Endothelial cell (in vitro differentiated cells): ENCODE measurements at regions not wholly inside any gene's neighbourhood (a gene's known extent, or its start where the extent isn't known, plus 50 kb on each side); places are given as distances from the start of the nearest gene placed in this dataset.

Experiments
- DNase-seq: peaks from one replicate; pipeline ENCODE4 v3.0.0; 2021; ENCODE audit warnings: low spot score
- H3K27ac Mint-ChIP-seq: one replicate; pipeline ENCODE4 v1.8.0; 2021; ENCODE audit warnings: mixed read lengths, inconsistent platforms; ENCODE audit not compliant: unreplicated experiment
- H3K27me3 Mint-ChIP-seq: one replicate; pipeline ENCODE4 v1.8.0; 2021; ENCODE audit warnings: mild to moderate bottlenecking, moderate library complexity, mixed read lengths, inconsistent platforms; ENCODE audit not compliant: unreplicated experiment
- H3K36me3 Mint-ChIP-seq: one replicate; pipeline ENCODE4 v1.8.0; 2021; ENCODE audit warnings: mild to moderate bottlenecking, low read depth, mixed read lengths, inconsistent platforms; ENCODE audit not compliant: unreplicated experiment
- H3K4me1 Mint-ChIP-seq: one replicate; pipeline ENCODE4 v1.8.0; 2021; ENCODE audit warnings: mild to moderate bottlenecking, mixed read lengths, inconsistent platforms; ENCODE audit not compliant: unreplicated experiment
- H3K4me3 Mint-ChIP-seq: one replicate; pipeline ENCODE4 v1.8.0; 2021; ENCODE audit warnings: mild to moderate bottlenecking, mixed read lengths, inconsistent platforms; ENCODE audit not compliant: unreplicated experiment
- H3K9me3 Mint-ChIP-seq: one replicate; pipeline ENCODE4 v1.8.0; 2021; ENCODE audit warnings: mixed read lengths, inconsistent platforms; ENCODE audit not compliant: unreplicated experiment
- TF ChIP-seq, protein P1 (sequence below): fragments of 200-600 bp; sonication (generic); IDR thresholded peaks from one replicate; pipeline ENCODE4 v1.5.0; 2021; ENCODE audit warnings: antibody characterized with exemption; ENCODE audit not compliant: unreplicated experiment

DNA sequence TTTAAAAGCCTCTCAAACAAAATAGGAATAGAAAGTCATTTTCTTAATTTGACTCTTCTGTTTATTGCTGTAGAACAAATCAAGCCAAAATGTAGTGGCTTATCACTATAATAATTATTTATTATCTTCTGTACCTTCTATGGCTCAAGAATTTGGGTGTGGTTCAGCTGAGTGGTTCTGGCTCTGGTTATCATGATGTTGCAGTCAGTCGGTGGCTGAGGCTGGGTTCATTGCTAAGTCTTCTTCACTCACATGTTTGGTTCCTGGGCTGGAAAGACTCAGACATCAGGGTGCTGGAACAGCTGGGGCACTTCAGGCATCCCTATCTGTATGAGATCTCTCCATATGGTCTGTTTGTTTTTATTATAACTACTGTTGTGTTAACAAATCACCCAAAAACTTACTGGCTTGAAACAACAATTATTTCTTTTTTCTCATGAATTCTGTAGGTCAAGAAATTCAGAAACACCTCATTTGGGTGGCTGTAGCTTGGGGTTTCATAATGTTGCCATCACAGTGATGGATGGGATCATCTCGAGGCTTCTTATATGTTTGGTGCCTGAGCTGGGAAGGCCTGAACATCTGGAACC, 165.5 kb upstream of the FOXN2 start:
- H3K27me3 Mint-ChIP-seq: no peaks in the 10 kb centered on the region
- no peaks in the 10 kb centered on the region for H3K9me3 Mint-ChIP-seq
- H3K27ac Mint-ChIP-seq: no peak overlapping the region
- no peak for DNase-seq
- H3K4me3 Mint-ChIP-seq: no peak overlapping the region
- H3K4me1 Mint-ChIP-seq: no peaks in the 10 kb centered on the region
- TF ChIP-seq, protein P1, sequence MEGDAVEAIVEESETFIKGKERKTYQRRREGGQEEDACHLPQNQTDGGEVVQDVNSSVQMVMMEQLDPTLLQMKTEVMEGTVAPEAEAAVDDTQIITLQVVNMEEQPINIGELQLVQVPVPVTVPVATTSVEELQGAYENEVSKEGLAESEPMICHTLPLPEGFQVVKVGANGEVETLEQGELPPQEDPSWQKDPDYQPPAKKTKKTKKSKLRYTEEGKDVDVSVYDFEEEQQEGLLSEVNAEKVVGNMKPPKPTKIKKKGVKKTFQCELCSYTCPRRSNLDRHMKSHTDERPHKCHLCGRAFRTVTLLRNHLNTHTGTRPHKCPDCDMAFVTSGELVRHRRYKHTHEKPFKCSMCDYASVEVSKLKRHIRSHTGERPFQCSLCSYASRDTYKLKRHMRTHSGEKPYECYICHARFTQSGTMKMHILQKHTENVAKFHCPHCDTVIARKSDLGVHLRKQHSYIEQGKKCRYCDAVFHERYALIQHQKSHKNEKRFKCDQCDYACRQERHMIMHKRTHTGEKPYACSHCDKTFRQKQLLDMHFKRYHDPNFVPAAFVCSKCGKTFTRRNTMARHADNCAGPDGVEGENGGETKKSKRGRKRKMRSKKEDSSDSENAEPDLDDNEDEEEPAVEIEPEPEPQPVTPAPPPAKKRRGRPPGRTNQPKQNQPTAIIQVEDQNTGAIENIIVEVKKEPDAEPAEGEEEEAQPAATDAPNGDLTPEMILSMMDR: no peak
- H3K36me3 Mint-ChIP-seq: no peaks in the 10 kb centered on the region

DNA sequence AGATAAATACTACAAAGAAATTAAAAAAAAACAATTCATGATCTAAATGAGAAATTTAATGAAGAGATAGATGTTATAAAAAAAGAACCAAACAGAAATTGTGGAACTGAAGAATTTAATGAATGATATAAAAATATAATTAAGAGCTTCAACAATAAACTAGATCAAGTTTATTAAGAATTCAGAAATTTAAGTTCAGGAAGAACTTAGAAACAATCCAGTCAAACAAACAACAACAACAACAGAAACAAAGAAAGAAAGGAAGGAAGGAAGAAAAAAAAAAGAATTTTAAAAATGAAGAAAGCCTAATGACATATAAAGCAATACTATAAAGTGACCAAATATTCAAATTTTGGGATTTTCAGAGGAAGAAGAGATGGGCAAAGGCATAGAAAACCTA, 157.3 kb upstream of the FOXN2 start:
- Mint-ChIP-seq H3K36me3 (no peaks in the 10 kb centered on the region), H3K4me1 (no peaks in the 10 kb centered on the region), H3K27me3 (peaks cover 5% of the 10 kb centered on the region), H3K4me3 (no peak overlapping the region), H3K27ac (no peak overlapping the region), H3K9me3 (no peaks in the 10 kb centered on the region)
- TF ChIP-seq, protein P1: no peak
- DNase-seq: no peak

DNA sequence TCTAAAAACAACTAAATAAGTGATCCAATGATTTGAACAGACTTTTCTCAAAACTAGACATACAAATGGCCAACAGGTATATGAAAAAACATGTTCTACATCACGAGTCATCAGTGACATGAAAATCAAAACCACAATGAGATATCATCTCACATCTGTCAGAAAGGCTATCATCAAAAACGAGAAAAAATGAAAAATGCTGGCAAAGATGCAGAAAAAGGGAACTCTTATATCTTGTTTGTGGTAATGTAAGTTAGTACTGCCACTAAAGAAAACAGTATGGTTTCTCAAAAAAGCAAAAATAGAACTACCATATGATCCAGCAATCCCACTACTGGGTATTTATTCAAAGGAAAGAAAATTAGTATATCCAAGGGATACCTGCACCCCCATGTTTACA, 152.9 kb upstream of the FOXN2 start:
- TF ChIP-seq, protein P1: no peak
- no peak overlapping the region for H3K4me3 Mint-ChIP-seq
- no peak for DNase-seq
- H3K36me3 Mint-ChIP-seq: no peaks in the 10 kb centered on the region
- no peak overlapping the region for H3K27ac Mint-ChIP-seq
- no peaks in the 10 kb centered on the region for H3K9me3 Mint-ChIP-seq
- peaks cover 2% of the 10 kb centered on the region for H3K27me3 Mint-ChIP-seq
- no peaks in the 10 kb centered on the region for H3K4me1 Mint-ChIP-seq

DNA sequence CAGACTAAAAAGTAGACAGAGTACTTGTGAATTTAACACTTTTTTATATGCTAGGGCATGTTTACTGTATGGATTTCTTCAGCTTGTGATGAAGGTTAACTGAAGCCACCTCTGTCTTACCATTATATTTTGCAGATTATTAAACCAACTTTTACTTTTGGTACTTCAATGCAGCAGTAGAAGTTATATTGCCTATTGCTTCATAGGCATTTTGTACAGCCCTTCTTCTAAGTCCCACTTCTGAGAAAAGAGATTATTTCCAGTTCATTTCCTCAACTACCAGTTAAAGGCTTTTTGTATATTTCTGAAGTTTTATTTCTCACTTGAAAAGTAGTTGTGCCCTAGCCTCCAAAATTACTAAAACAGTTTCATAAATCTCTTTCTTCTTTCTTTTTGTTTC, 151.7 kb upstream of the FOXN2 start:
- peaks cover 2% of the 10 kb centered on the region for H3K27me3 Mint-ChIP-seq
- TF ChIP-seq, protein P1: no peak
- no peak overlapping the region for H3K4me3 Mint-ChIP-seq
- H3K27ac Mint-ChIP-seq: no peak overlapping the region
- no peaks in the 10 kb centered on the region for H3K36me3 Mint-ChIP-seq
- no peak for DNase-seq
- H3K9me3 Mint-ChIP-seq: no peaks in the 10 kb centered on the region
- no peaks in the 10 kb centered on the region for H3K4me1 Mint-ChIP-seq

DNA sequence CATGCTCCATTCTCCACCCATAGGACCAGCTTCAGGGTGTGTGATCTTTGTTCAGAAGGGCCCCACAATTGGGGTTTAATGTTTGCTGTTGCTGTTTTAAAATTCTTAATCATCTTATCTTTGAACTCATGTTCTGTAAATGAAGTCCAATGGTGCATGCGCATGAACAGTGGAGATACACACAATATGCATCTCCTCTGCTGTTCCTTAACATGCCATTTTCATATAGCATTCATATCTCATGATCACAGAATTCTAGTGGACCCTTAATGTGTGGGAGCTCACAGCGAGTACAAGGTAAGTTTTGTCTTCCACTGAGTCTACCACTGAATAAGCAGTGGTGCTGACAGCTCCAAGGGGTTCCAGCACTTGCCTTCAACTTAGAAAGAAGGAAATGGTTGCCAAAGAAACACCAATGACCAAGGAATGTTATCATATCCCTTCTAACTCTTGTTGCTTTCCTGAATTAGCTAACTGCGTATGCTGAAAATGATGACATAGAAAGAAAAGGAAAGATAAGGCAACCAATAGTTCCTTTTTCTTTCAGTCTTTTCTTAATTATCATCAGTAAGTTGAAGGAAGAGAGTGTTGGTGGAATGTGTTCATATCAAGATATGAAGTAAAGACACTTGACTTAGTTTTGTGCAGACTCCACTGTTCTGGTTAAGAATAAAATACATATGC, 149.3 kb upstream of the FOXN2 start:
- no peaks in the 10 kb centered on the region for H3K4me1 Mint-ChIP-seq
- H3K27ac Mint-ChIP-seq: no peak overlapping the region
- TF ChIP-seq, protein P1: no peak
- H3K27me3 Mint-ChIP-seq: no peaks in the 10 kb centered on the region
- H3K9me3 Mint-ChIP-seq: no peaks in the 10 kb centered on the region
- H3K36me3 Mint-ChIP-seq: no peaks in the 10 kb centered on the region
- H3K4me3 Mint-ChIP-seq: no peak overlapping the region
- DNase-seq: no peak
